MCF 10A (cell line): ENCODE measurements at regions not wholly inside any gene's neighbourhood (a gene's known extent, or its start where the extent isn't known, plus 50 kb on each side); places are given as distances from the start of the nearest gene placed in this dataset.

Experiments used
- BruUV-seq: library from RNA; stranded (reverse); fragments of 400-500 nt; replicated peaks from 2 replicates; lab custom pipeline; 2021; lab: Mats Ljungman, UMichigan
- CTCF ChIA-PET: fragments of 300-600 bp; sonication (Branson Sonifier 250); formaldehyde crosslinking; extraction: SDS; loops from one replicate; lab custom pipeline; 2021; ENCODE audit warnings: antibody characterized with exemption, inconsistent platforms; lab: Yijun Ruan, JAX
- POLR2A ChIA-PET: fragments of 300-600, 350-650 bp; sonication (Branson Sonifier 250); formaldehyde crosslinking; extraction: SDS; loops from one replicate; lab custom pipeline; 2020; ENCODE audit warnings: antibody characterized with exemption, inconsistent platforms; lab: Yijun Ruan, JAX
- DNase-seq: peaks from one replicate; pipeline ENCODE4 v3.0.0-alpha.2; 2018; ENCODE audit not compliant: unreplicated experiment
- H3K27ac Mint-ChIP-seq: one replicate; pipeline ENCODE4 v1.8.0; 2022; ENCODE audit warnings: mild to moderate bottlenecking, low read depth, mixed read lengths; ENCODE audit not compliant: unreplicated experiment
- H3K27me3 Mint-ChIP-seq: one replicate; pipeline ENCODE4 v1.8.0; 2022; ENCODE audit warnings: mixed read lengths; ENCODE audit not compliant: insufficient read depth, unreplicated experiment
- H3K36me3 Mint-ChIP-seq: one replicate; pipeline ENCODE4 v1.8.0; 2022; ENCODE audit warnings: mild to moderate bottlenecking, moderate library complexity, mixed read lengths; ENCODE audit not compliant: insufficient read depth, unreplicated experiment
- H3K4me1 Mint-ChIP-seq: one replicate; pipeline ENCODE4 v1.8.0; 2022; ENCODE audit warnings: mixed read lengths; ENCODE audit not compliant: insufficient read depth, unreplicated experiment
- H3K4me3 Mint-ChIP-seq: one replicate; pipeline ENCODE4 v1.8.0; 2022; ENCODE audit warnings: mild to moderate bottlenecking, moderate library complexity, mixed read lengths; ENCODE audit not compliant: unreplicated experiment
- H3K9me3 Mint-ChIP-seq: one replicate; pipeline ENCODE4 v1.8.0; 2022; ENCODE audit warnings: mixed read lengths; ENCODE audit not compliant: unreplicated experiment
- intact Hi-C: fragments of 100-400 bp; cut with micrococcal nuclease; formaldehyde crosslinking; loops from 2 replicates; pipeline ENCODE4 v1.14.1; 2022
- TF ChIP-seq, protein P1 (sequence below): fragments of 200-600 bp; IDR thresholded peaks from one replicate; pipeline ENCODE4 v1.8.0; 2022; ENCODE audit warnings: antibody characterized with exemption, mild to moderate bottlenecking; ENCODE audit not compliant: unreplicated experiment

DNA sequence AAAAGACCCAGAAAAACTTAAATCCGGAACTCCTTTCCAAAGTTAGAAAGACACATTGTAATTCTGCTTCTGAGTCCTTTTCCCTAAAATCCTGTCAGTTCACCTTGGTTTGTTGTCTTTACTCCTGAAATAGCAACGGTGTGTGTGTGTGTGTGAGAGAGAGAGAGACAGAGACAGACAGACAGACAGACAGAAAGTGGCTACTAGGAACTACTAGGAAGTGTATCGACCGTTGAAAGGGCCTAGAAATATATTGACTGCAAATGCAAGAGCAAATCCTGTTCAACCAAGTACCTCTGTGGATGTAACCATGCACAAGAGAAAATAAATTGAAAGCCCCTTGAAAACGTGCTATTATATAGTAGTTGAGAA lies 100.0 kb upstream of the MLIP start:
- no peak overlapping the region for H3K4me3 Mint-ChIP-seq
- H3K9me3 Mint-ChIP-seq: no peaks in the 10 kb centered on the region
- ChIA-PET POLR2A (interaction anchor here (1.4 kb wide), 1 partner anchor 9 kb away, joined by 3 read pairs; no protein-coding TSS in a partner anchor), CTCF (no interaction called here)
- TF ChIP-seq, protein P1, sequence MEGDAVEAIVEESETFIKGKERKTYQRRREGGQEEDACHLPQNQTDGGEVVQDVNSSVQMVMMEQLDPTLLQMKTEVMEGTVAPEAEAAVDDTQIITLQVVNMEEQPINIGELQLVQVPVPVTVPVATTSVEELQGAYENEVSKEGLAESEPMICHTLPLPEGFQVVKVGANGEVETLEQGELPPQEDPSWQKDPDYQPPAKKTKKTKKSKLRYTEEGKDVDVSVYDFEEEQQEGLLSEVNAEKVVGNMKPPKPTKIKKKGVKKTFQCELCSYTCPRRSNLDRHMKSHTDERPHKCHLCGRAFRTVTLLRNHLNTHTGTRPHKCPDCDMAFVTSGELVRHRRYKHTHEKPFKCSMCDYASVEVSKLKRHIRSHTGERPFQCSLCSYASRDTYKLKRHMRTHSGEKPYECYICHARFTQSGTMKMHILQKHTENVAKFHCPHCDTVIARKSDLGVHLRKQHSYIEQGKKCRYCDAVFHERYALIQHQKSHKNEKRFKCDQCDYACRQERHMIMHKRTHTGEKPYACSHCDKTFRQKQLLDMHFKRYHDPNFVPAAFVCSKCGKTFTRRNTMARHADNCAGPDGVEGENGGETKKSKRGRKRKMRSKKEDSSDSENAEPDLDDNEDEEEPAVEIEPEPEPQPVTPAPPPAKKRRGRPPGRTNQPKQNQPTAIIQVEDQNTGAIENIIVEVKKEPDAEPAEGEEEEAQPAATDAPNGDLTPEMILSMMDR: no peak
- peaks cover 6% of the 10 kb centered on the region for H3K4me1 Mint-ChIP-seq
- no TSS peak for BruUV-seq
- no peaks in the 10 kb centered on the region for H3K27me3 Mint-ChIP-seq
- no peak for DNase-seq
- no peaks in the 10 kb centered on the region for H3K36me3 Mint-ChIP-seq
- no peak overlapping the region for H3K27ac Mint-ChIP-seq
- intact Hi-C loops: no loop called here

DNA sequence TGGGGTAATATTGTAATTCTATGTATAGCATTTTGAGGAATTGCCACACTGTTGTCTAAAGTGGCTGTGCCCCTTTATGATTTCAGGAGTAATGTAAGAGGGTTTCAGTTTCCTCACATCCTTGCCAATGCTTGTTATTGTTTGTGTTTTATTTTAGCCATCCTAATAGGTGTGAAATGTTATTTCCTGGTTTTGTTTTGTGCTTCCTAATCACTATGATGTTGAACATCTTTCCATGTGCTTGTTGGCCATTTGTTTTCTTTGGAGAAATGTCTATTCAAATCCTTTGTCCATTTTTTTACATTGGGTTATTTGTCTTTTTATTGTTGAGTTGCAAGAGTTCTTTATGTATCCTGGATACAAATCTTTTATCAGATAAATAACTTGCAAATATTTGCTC lies 97.3 kb upstream of the MLIP start:
- TF ChIP-seq, protein P1: no peak
- BruUV-seq: no TSS peak
- Mint-ChIP-seq H3K4me1 (peaks cover 6% of the 10 kb centered on the region), H3K36me3 (no peaks in the 10 kb centered on the region), H3K4me3 (no peak overlapping the region), H3K9me3 (no peaks in the 10 kb centered on the region), H3K27ac (no peak overlapping the region), H3K27me3 (no peaks in the 10 kb centered on the region)
- POLR2A ChIA-PET: no interaction called here
- CTCF ChIA-PET: no interaction called here
- no peak for DNase-seq
- intact Hi-C loops: no loop called here

DNA sequence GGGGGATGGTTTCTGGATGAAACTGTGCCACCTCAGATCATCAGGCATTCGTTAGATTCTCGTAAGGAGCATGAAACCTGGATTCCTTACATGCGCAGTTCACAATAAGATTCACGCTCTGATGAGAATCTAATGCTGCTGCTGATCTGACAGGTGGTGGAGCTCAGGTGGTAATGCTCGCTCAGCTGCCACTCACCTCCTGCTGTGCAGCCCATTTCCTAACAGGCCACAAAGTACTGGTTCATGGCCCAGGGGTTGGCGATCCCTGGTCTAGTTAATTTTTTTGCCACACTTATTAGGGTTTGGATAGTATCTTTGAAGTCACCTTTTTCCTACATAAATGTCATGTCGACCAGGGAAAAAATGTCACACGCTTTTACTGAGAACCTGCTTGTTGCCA lies 96.8 kb upstream of the MLIP start:
- no peak for DNase-seq
- Mint-ChIP-seq H3K4me3 (no peak overlapping the region), H3K27ac (no peak overlapping the region), H3K27me3 (no peaks in the 10 kb centered on the region), H3K4me1 (peaks cover 6% of the 10 kb centered on the region), H3K9me3 (no peaks in the 10 kb centered on the region), H3K36me3 (no peaks in the 10 kb centered on the region)
- no TSS peak for BruUV-seq
- intact Hi-C loops: no loop called here
- ChIA-PET POLR2A (no interaction called here), CTCF (no interaction called here)
- TF ChIP-seq, protein P1: no peak

DNA sequence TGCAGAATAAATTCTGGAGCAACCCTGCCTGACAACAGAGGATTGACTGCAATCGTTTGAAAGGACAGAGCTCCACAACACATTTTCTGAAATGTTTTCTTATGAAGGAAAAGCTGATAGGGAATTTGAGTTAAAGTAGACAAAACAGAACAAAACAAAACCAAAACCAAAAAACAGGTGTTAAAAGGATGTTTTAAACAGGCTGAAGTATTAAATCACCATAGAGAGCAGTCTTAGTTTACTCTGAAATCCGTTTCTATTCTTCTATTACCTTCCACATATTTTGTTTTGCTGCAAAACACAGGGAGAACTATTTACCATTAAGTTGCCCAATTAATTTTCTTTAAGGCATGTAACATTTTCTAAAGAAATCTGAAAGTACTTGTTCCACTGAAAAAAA lies 93.4 kb upstream of the MLIP start:
- no peak for DNase-seq
- intact Hi-C loops: no loop called here
- Mint-ChIP-seq H3K4me3 (no peak overlapping the region), H3K27me3 (no peaks in the 10 kb centered on the region), H3K27ac (no peak overlapping the region), H3K9me3 (no peaks in the 10 kb centered on the region), H3K36me3 (no peaks in the 10 kb centered on the region), H3K4me1 (no peaks in the 10 kb centered on the region)
- CTCF ChIA-PET: no interaction called here
- POLR2A ChIA-PET: no interaction called here
- TF ChIP-seq, protein P1: no peak
- no TSS peak for BruUV-seq
